RWPE1 (cell line): ENCODE measurements at regions not wholly inside any gene's neighbourhood (a gene's known extent, or its start where the extent isn't known, plus 50 kb on each side); places are given as distances from the start of the nearest gene placed in this dataset.

Source experiments
- CTCF ChIA-PET: fragments of 350-600 bp; sonication (Branson Sonifier 250); formaldehyde crosslinking; extraction: SDS; loops from one replicate; lab custom pipeline; 2021; lab: Yijun Ruan, JAX
- POLR2A ChIA-PET: fragments of 400-600 bp; formaldehyde crosslinking; extraction: SDS; loops from one replicate; lab custom pipeline; 2020; ENCODE audit warnings: antibody characterized with exemption; ENCODE audit not compliant: low non-redundant PET; lab: Yijun Ruan, JAX
- DNase-seq: peaks from one replicate; pipeline ENCODE4 v3.0.0; 2012; ENCODE audit warnings: low spot score
- H3K27ac ChIP-seq: fragments of 450-650 bp; 2 replicates; pipeline ENCODE4 v1.5.1; 2017
- CTCF ChIP-seq: fragments of 450-650 bp; conservative IDR thresholded peaks from 2 replicates; pipeline ENCODE4 v1.5.1; 2017; ENCODE audit warnings: low read depth, mild to moderate bottlenecking

DNA sequence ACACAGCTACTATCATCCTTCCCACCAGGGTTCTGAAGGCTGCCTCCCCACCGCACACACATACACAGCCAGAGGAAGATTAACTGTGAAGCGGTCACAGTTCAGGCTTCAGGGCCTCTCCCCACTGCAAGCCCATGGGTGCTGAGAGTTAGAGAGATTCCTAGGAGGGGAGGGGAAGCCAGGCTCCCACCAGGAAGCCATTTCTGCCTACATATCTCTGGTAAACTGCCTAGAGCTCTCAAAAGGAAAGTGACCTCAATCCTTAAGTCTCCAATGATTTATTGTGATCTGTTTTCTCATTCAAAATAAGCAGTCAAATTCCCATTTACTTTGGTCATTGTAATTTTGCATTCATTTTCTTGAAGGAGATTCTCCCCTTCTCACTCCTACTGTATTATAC is 141.0 kb upstream of the BNIP2 start:
- POLR2A ChIA-PET, result no interaction called here
- CTCF ChIA-PET, result interaction anchor here (1.0 kb wide), 1 partner anchor 105 kb away, joined by 4 read pairs; no protein-coding TSS in a partner anchor

GRCh38 chr15:59828861-59829260 is 139.7 kb upstream of the BNIP2 start:
- DNase-seq, result peak; percentile 57
- POLR2A ChIA-PET, result interaction anchor here (0.6 kb wide), 1 partner anchor 452 kb away, joined by 3 read pairs; no protein-coding TSS in a partner anchor
- CTCF ChIA-PET, result interaction anchor here (0.6 kb wide), 1 partner anchor 1165 kb away, joined by 3 read pairs; no protein-coding TSS in a partner anchor
- no peak overlapping the region for H3K27ac ChIP-seq
- no peak for TF ChIP-seq CTCF

More for the DNA sequence above, 141.0 kb upstream of the BNIP2 start:
- no peak overlapping the region for H3K27ac ChIP-seq
- no peak for DNase-seq
- TF ChIP-seq CTCF, result no peak

- TF ChIP-seq CTCF, result no peak
- no peak overlapping the region for H3K27ac ChIP-seq
- ChIA-PET CTCF (no interaction called here), POLR2A (interaction anchor here (0.6 kb wide), 1 partner anchor 453 kb away, joined by 3 read pairs; no protein-coding TSS in a partner anchor)
- peak; percentile 63 for DNase-seq
Measured at GRCh38 chr15:59828263-59828662, 139.1 kb upstream of the BNIP2 start.

- no peak overlapping the region for H3K27ac ChIP-seq
- ChIA-PET CTCF (no interaction called here), POLR2A (no interaction called here)
- DNase-seq, result peak; percentile 81
- no peak for TF ChIP-seq CTCF
Measured at GRCh38 chr15:59825901-59826300, 136.8 kb upstream of the BNIP2 start.

- ChIA-PET POLR2A (no interaction called here), CTCF (interaction anchor here (0.7 to 0.9 kb wide), 2 partner anchors 121 to 1437 kb away, joined by 3 to 4 read pairs; no protein-coding TSS in a partner anchor)
- no peak overlapping the region for H3K27ac ChIP-seq
- DNase-seq, result no peak
- TF ChIP-seq CTCF, result no peak
Measured at GRCh38 chr15:59821286-59821685, 132.2 kb upstream of the BNIP2 start.

DNA sequence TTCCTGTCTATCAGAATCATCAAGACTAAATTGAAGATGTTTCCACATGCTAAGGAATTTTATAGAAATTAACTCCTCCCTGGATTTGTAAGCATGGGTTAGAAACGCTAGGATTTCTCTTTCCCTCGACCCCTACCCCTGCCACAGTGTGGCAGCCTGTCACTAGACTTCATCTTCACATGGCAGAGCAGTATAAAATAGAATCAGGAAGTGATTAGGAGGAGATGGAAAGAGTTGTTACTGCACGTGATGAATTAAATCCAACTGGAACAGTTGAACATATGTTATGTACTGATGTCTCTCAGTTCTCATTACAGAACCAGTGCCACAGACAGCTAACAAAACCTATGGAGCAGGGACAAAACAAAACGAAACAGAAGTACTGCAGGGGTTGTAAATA is 130.0 kb upstream of the BNIP2 start:
- POLR2A ChIA-PET, result no interaction called here
- CTCF ChIA-PET, result no interaction called here
- no peak for TF ChIP-seq CTCF
- no peak for DNase-seq
- H3K27ac ChIP-seq, result no peak overlapping the region
